HCT116 (cell line): ENCODE measurements at regions not wholly inside any gene's neighbourhood (a gene's known extent, or its start where the extent isn't known, plus 50 kb on each side); places are given as distances from the start of the nearest gene placed in this dataset.

Experiments used
- ATAC-seq: fragments of 200-7000 bp; cut with Tn5 transposase; 2 replicates; pipeline ENCODE4 v1.9.1; 2020; ENCODE audit warnings: mild to moderate bottlenecking, moderate library complexity
- BruUV-seq: library from RNA; stranded (reverse); fragments of 400-500 nt; replicated peaks from 2 replicates; lab custom pipeline; 2021; lab: Mats Ljungman, UMichigan
- CTCF ChIA-PET: fragments of 300-600 bp; sonication (Branson Sonifier 250); formaldehyde crosslinking; loops from one replicate; lab custom pipeline; 2021; ENCODE audit warnings: antibody characterized with exemption; lab: Charles Lee
- POLR2A ChIA-PET: fragments of 300-600, 350-600 bp; sonication (Branson Sonifier 250); formaldehyde crosslinking; loops from one replicate; lab custom pipeline; 2021; ENCODE audit warnings: antibody characterized with exemption; lab: Charles Lee
- RAD21 ChIA-PET, 2 experiments: fragments of 300-600 bp; sonication (Branson Sonifier 250); formaldehyde crosslinking; loops; one replicate each; lab custom pipeline; 2023; ENCODE audit warnings: low total read pairs in 2 of 2; ENCODE audit not compliant: uncharacterized antibody in 2 of 2, unreplicated experiment in 2 of 2, low non-redundant PET in 1 of 2; lab: Charles Lee
- DNase-seq: peaks from one replicate; pipeline ENCODE4 v3.0.0-alpha.2; 2010; ENCODE audit warnings: low read depth, low spot score
- H2AFZ ChIP-seq: fragments of 200-600 bp; shearing (Covaris generic), sonication (generic); 2 replicates; pipeline ENCODE4 v1.6.1; 2017; ENCODE audit warnings: low read depth, mixed run types, mixed read lengths, antibody characterized with exemption, low read length; ENCODE audit not compliant: poor library complexity, severe bottlenecking
- H3K27ac ChIP-seq: 2 replicates; pipeline ENCODE4 v1.5.1; 2012; ENCODE audit warnings: low read depth, low read length
- H3K27me3 ChIP-seq: fragments of 200-600 bp; sonication (generic); 2 replicates; pipeline ENCODE4 v1.6.1; 2016; ENCODE audit warnings: mixed run types, low read length, mixed read lengths; ENCODE audit not compliant: insufficient read depth
- H3K36me3 ChIP-seq, 2 experiments: fragments of 200-500 bp in 1 of 2; fragments of 200-600 bp in 1 of 2; sonication (Bioruptor generic) in 1 of 2; sonication (generic) in 1 of 2; 2 replicates each; pipeline versions ENCODE4 v1.5.1 to v1.6.1; 2014 to 2016; ENCODE audit warnings: low read length in 2 of 2, inconsistent platforms in 1 of 2, mixed read lengths in 1 of 2, mixed run types in 1 of 2; ENCODE audit not compliant: insufficient read depth in 2 of 2, control insufficient read depth in 1 of 2
- H3K4me1 ChIP-seq, 2 experiments: fragments of 200-600 bp in 1 of 2; sonication (generic) in 1 of 2; 2 replicates each; pipeline versions ENCODE4 v1.5.1 to v1.6.1; 2012 to 2017; ENCODE audit warnings: low read length in 2 of 2, inconsistent platforms in 1 of 2, mild to moderate bottlenecking in 1 of 2, mixed read lengths in 1 of 2, mixed run types in 1 of 2, moderate library complexity in 1 of 2; ENCODE audit not compliant: insufficient read depth in 2 of 2, control insufficient read depth in 1 of 2
- H3K4me2 ChIP-seq: fragments of 200-600 bp; sonication (generic); 2 replicates; pipeline ENCODE4 v1.6.1; 2017; ENCODE audit warnings: mixed run types, low read length, mixed read lengths
- H3K4me3 ChIP-seq, 2 experiments: fragments of 200-600 bp in 1 of 2; sonication (generic) in 1 of 2; replicated peaks in 1 of 2; 2 replicates each; pipeline ENCODE4 v1.5.1; 2011 to 2016; ENCODE audit warnings: low read length in 2 of 2, control low read depth in 1 of 2, low read depth in 1 of 2, mild to moderate bottlenecking in 1 of 2, mixed read lengths in 1 of 2, mixed run types in 1 of 2
- H3K79me2 ChIP-seq: fragments of 200-600 bp; sonication (generic); 2 replicates; pipeline ENCODE4 v1.6.1; 2017; ENCODE audit warnings: mild to moderate bottlenecking, mixed run types, low read length, moderate library complexity, mixed read lengths; ENCODE audit not compliant: insufficient read depth
- H3K9ac ChIP-seq: fragments of 200-600 bp; sonication (generic); 2 replicates; pipeline ENCODE4 v1.6.1; 2016; ENCODE audit warnings: low read length, mixed read lengths
- H3K9me2 ChIP-seq: fragments of 200-600 bp; sonication (generic), shearing (Covaris generic); 2 replicates; pipeline ENCODE4 v1.6.1; 2017; ENCODE audit warnings: mixed run types, mild to moderate bottlenecking, moderate library complexity; ENCODE audit not compliant: insufficient read depth
- H3K9me3 ChIP-seq, 2 experiments: fragments of 200-500 bp in 1 of 2; fragments of 200-600 bp in 1 of 2; sonication (Bioruptor generic) in 1 of 2; sonication (generic) in 1 of 2; 2 replicates each; pipeline ENCODE4 v1.6.1; 2014 to 2017; ENCODE audit warnings: low read length in 2 of 2, mixed read lengths in 2 of 2, inconsistent platforms in 1 of 2, low read depth in 1 of 2, mild to moderate bottlenecking in 1 of 2, mixed run types in 1 of 2, moderate library complexity in 1 of 2; ENCODE audit not compliant: control insufficient read depth in 1 of 2, insufficient read depth in 1 of 2
- H4K20me1 ChIP-seq: fragments of 200-600 bp; sonication (generic), shearing (Covaris generic); 2 replicates; pipeline ENCODE4 v1.6.1; 2017; ENCODE audit warnings: mixed run types, mild to moderate bottlenecking, moderate library complexity; ENCODE audit not compliant: insufficient read depth
- CBX3 ChIP-seq: IDR thresholded peaks from 2 replicates; pipeline ENCODE4 v1.6.1; 2012; ENCODE audit warnings: low read depth
- CEBPB ChIP-seq: IDR thresholded peaks from 2 replicates; pipeline ENCODE4 v1.6.1; 2012; ENCODE audit warnings: low read depth
- CTCF ChIP-seq, 3 experiments: fragments of 200-600 bp in 1 of 3; sonication (generic) in 1 of 3; IDR thresholded peaks in 2 of 3; conservative IDR thresholded peaks in 1 of 3; 2 replicates each; pipeline ENCODE4 v1.5.1; 2012 to 2017; ENCODE audit warnings: low read depth in 2 of 3, low read length in 2 of 3, antibody characterized with exemption in 1 of 3, borderline replicate concordance in 1 of 3, control low read depth in 1 of 3, mild to moderate bottlenecking in 1 of 3, mixed read lengths in 1 of 3, mixed run types in 1 of 3, moderate library complexity in 1 of 3; ENCODE audit not compliant: insufficient read depth in 1 of 3
- EGR1 ChIP-seq: IDR thresholded peaks from 2 replicates; pipeline ENCODE4 v1.6.1; 2012; ENCODE audit warnings: low read depth
- EZH2 ChIP-seq: fragments of 200-600 bp; sonication (generic); IDR thresholded peaks from 2 replicates; pipeline ENCODE4 v1.6.1; 2017; ENCODE audit warnings: antibody characterized with exemption, mixed run types
- JUND ChIP-seq: IDR thresholded peaks from 2 replicates; pipeline ENCODE4 v1.6.1; 2012
- POLR2AphosphoS5 ChIP-seq: IDR thresholded peaks from 2 replicates; pipeline ENCODE4 v1.6.1; 2011; ENCODE audit warnings: mild to moderate bottlenecking, low read depth, low read length, moderate library complexity
- RAD21 ChIP-seq: IDR thresholded peaks from 2 replicates; pipeline ENCODE4 v1.6.1; 2012; ENCODE audit warnings: low read depth, mild to moderate bottlenecking
- SP1 ChIP-seq: IDR thresholded peaks from 2 replicates; pipeline ENCODE4 v1.6.1; 2012; ENCODE audit warnings: low read depth
- TCF7L2 ChIP-seq: IDR thresholded peaks from 2 replicates; pipeline ENCODE4 v1.7.0; 2011; ENCODE audit warnings: borderline replicate concordance, inconsistent platforms; ENCODE audit not compliant: insufficient read depth, insufficient read length; ENCODE audit errors: extremely low read depth
- YY1 ChIP-seq: IDR thresholded peaks from 2 replicates; pipeline ENCODE4 v1.6.1; 2011; ENCODE audit warnings: low read length, low read depth, moderate library complexity, mild to moderate bottlenecking; ENCODE audit not compliant: insufficient replicate concordance; ENCODE audit errors: extremely low read depth
- ZFX ChIP-seq: fragments of 450-650 bp; IDR thresholded peaks from 2 replicates; pipeline ENCODE4 v1.6.1; 2017
- intact Hi-C: fragments of 100-400 bp; cut with micrococcal nuclease; formaldehyde crosslinking; loops from 2 replicates; pipeline ENCODE4 v1.10.0; 2022
- TF ChIP-seq, protein P1 (sequence below): IDR thresholded peaks from 2 replicates; pipeline ENCODE4 v1.6.1; 2012; ENCODE audit warnings: low read depth

- no peak for TF ChIP-seq YY1
Observed at GRCh38 chrX:128310912-128311311, 258.7 kb upstream of the ACTRT1 start (continued).

DNA sequence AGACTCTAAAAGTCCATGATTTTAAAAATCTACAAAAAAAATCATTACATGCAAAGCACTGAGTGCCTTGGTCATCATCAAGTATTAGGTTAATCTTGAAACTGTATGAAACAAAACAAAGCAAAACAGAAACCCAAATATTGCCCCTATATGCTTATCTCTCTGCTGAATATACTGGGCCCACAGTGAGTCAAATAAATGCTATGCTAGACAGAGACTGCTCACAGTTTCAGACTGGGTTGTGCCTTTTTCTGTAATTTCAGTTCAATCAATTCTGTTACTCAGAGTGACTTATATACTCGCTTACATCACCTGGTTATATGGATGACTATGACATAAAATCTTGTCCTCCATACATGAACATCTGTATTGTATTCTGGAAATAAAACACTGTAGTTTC is 257.1 kb upstream of the ACTRT1 start:
- no peak for ATAC-seq
- Histone ChIP-seq H3K36me3 (no peaks in the 10 kb centered on the region), H3K79me2 (no peaks in the 10 kb centered on the region), H3K27ac (no peak overlapping the region), H3K9ac (no peak overlapping the region), H3K9me2 (no peaks in the 10 kb centered on the region), H2AFZ (no peak overlapping the region), H4K20me1 (no peaks in the 10 kb centered on the region), H3K27me3 (no peaks in the 10 kb centered on the region), H3K4me1 (no peaks in the 10 kb centered on the region), H3K9me3 (no peaks in the 10 kb centered on the region), H3K4me2 (no peak overlapping the region), H3K4me3 (no peak overlapping the region)
- ChIA-PET RAD21 (no interaction called here), CTCF (no interaction called here), POLR2A (no interaction called here)
- BruUV-seq: no TSS peak
- intact Hi-C loops: no loop called here
- DNase-seq: no peak
- TF ChIP-seq EGR1: no peak
- no peak for TF ChIP-seq YY1
- TF ChIP-seq JUND: no peak
- TF ChIP-seq EZH2: no peak
- TF ChIP-seq, protein P1, sequence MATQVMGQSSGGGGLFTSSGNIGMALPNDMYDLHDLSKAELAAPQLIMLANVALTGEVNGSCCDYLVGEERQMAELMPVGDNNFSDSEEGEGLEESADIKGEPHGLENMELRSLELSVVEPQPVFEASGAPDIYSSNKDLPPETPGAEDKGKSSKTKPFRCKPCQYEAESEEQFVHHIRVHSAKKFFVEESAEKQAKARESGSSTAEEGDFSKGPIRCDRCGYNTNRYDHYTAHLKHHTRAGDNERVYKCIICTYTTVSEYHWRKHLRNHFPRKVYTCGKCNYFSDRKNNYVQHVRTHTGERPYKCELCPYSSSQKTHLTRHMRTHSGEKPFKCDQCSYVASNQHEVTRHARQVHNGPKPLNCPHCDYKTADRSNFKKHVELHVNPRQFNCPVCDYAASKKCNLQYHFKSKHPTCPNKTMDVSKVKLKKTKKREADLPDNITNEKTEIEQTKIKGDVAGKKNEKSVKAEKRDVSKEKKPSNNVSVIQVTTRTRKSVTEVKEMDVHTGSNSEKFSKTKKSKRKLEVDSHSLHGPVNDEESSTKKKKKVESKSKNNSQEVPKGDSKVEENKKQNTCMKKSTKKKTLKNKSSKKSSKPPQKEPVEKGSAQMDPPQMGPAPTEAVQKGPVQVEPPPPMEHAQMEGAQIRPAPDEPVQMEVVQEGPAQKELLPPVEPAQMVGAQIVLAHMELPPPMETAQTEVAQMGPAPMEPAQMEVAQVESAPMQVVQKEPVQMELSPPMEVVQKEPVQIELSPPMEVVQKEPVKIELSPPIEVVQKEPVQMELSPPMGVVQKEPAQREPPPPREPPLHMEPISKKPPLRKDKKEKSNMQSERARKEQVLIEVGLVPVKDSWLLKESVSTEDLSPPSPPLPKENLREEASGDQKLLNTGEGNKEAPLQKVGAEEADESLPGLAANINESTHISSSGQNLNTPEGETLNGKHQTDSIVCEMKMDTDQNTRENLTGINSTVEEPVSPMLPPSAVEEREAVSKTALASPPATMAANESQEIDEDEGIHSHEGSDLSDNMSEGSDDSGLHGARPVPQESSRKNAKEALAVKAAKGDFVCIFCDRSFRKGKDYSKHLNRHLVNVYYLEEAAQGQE: no peak
- TF ChIP-seq ZFX: no peak
- TF ChIP-seq SP1: no peak
- TF ChIP-seq TCF7L2: no peak
- no peak for TF ChIP-seq CBX3
- no peak for TF ChIP-seq CEBPB
- no peak for TF ChIP-seq POLR2AphosphoS5
- TF ChIP-seq CTCF (IDR thresholded peaks at IDR 0.05 in 2 of 3, conservative IDR thresholded peaks at IDR 0.05 in 1 of 3; ENCODE audit: borderline replicate concordance in 1 of 3, insufficient read depth in 1 of 3, low read depth in 2 of 3, low read length in 2 of 3): no peak
- no peak for TF ChIP-seq RAD21
